HG03469 (cell line): ENCODE measurements at regions not wholly inside any gene's neighbourhood (a gene's known extent, or its start where the extent isn't known, plus 50 kb on each side); places are given as distances from the start of the nearest gene placed in this dataset.
"Not testable (repeated sequence)": the region's sequence is repeated elsewhere in the genome, so short reads cannot be mapped to it uniquely, and the experiment has no call there.

Experiments used
- ATAC-seq: cut with Tn5 transposase; IDR thresholded peaks from one replicate; pipeline ENCODE4 v1.9.1; 2021; ENCODE audit warnings: mild to moderate bottlenecking, moderate library complexity, moderate number of reproducible peaks; ENCODE audit not compliant: unreplicated experiment

GRCh38 chr2:83471655-83472054 is 987.4 kb downstream of the SUCLG1 start:
- ATAC-seq = no peak

- no peak for ATAC-seq
These were observed 988.2 kb downstream of the SUCLG1 start for GRCh38 chr2:83470928-83471327.

- no peak for ATAC-seq
These were observed 994.6 kb downstream of the SUCLG1 start for GRCh38 chr2:83464444-83464843.

- no peak for ATAC-seq
These were observed 996.2 kb downstream of the SUCLG1 start for GRCh38 chr2:83462881-83463280.

GRCh38 chr2:83461135-83461534 is 997.9 kb downstream of the SUCLG1 start:
- no peak for ATAC-seq

- ATAC-seq = no peak
These were observed 999.6 kb downstream of the SUCLG1 start for GRCh38 chr2:83459456-83459855.

GRCh38 chr2:83435989-83436388 is 1023.1 kb downstream of the SUCLG1 start:
- no peak for ATAC-seq

- ATAC-seq = no peak
These were observed 1038.1 kb downstream of the SUCLG1 start for GRCh38 chr2:83420993-83421392.

GRCh38 chr2:83394134-83394904 is 1064.8 kb downstream of the SUCLG1 start:
- no peak for ATAC-seq

GRCh38 chr2:83388804-83389203 is 1070.3 kb downstream of the SUCLG1 start:
- ATAC-seq = no peak

- ATAC-seq = no peak
These were observed 1072.5 kb downstream of the SUCLG1 start for GRCh38 chr2:83386549-83386948.

GRCh38 chr2:83378921-83379320 is 1080.2 kb downstream of the SUCLG1 start:
- ATAC-seq = no peak

- ATAC-seq = no peak
These were observed 1082.3 kb downstream of the SUCLG1 start for GRCh38 chr2:83376731-83377130.

- no peak for ATAC-seq
These were observed 1088.7 kb downstream of the SUCLG1 start for GRCh38 chr2:83370419-83370762.

- no peak for ATAC-seq
These were observed 1089.3 kb downstream of the SUCLG1 start for GRCh38 chr2:83369601-83370418.

- no peak for ATAC-seq
These were observed 1090.2 kb downstream of the SUCLG1 start for GRCh38 chr2:83368916-83369315.

GRCh38 chr2:83368461-83368860 is 1090.6 kb downstream of the SUCLG1 start:
- ATAC-seq = no peak

GRCh38 chr2:83365476-83365875 is 1093.6 kb downstream of the SUCLG1 start:
- ATAC-seq = no peak

- ATAC-seq = no peak
These were observed 1094.8 kb downstream of the SUCLG1 start for GRCh38 chr2:83364264-83364663.

- not testable (repeated sequence) for ATAC-seq
These were observed 1095.9 kb downstream of the SUCLG1 start for GRCh38 chr2:83363138-83363537.

- no peak for ATAC-seq
These were observed 1099.7 kb downstream of the SUCLG1 start for GRCh38 chr2:83359336-83359735.

GRCh38 chr2:83342860-83343329 is 1116.2 kb downstream of the SUCLG1 start:
- no peak for ATAC-seq
